GM13976 (cell line): ENCODE measurements at regions not wholly inside any gene's neighbourhood (a gene's known extent, or its start where the extent isn't known, plus 50 kb on each side); places are given as distances from the start of the nearest gene placed in this dataset.

Experiments
- DNase-seq: peaks from one replicate; pipeline ENCODE4 v3.0.0; 2012; ENCODE audit warnings: low spot score
- CTCF ChIP-seq: IDR thresholded peaks from 2 replicates; pipeline ENCODE4 v1.5.1; 2012; ENCODE audit warnings: borderline replicate concordance, mild to moderate bottlenecking; ENCODE audit not compliant: insufficient read depth; ENCODE audit errors: extremely low read depth, missing control alignments, control extremely low read depth
- in situ Hi-C: fragments of 300-500 bp; cut with MboI; formaldehyde crosslinking; loops from one replicate; pipeline ENCODE4 v1.12.0; 2022; ENCODE audit warnings: low sequenced_read_pairs, mixed read lengths, inconsistent platforms; ENCODE audit not compliant: unreplicated experiment

DNA sequence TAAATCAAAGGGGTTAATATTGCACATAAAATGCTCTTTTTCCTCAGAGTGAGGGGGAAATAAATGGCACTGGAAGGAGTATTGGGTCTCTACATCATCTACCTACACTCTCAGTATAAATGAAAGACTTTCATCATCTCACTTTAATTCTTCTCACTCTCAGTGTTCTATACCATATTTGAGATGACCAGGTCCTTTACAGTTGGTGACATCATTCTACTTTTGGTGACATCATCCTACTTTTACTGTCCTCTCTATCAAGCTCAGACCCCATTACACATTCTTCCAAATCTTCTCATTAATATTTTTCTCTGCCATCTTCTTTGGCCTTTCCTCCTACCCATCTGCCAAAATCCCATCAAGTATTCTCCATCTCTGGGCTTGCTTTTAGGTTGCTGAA, 74.6 kb upstream of the TMEM106B start:
- no peak for DNase-seq
- in situ Hi-C loops: no loop called here
- TF ChIP-seq CTCF: no peak

DNA sequence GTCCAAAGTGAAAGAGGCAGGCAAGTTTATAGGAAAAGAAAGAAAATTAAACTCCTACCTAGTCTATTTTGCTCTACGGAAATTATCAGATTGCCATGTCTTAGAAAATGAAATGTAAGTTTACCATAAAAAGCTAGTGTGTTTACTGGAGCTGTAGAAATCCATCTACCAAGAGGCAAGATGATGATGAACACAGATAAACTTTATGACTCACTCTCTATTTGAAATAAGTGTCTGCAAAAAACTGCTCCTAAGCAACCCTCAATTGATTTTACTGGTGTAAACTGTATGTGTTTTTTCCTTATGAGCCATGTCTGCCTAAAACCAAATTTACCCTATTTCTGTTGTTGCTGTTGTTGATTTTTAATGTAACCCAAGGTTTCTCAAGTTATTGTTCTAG, 73.8 kb upstream of the TMEM106B start:
- no peak for TF ChIP-seq CTCF
- no peak for DNase-seq
- in situ Hi-C loops: no loop called here

- no peak for DNase-seq
- no peak for TF ChIP-seq CTCF
- in situ Hi-C loops: no loop called here
These were observed 72.7 kb upstream of the TMEM106B start for GRCh38 chr7:12138421-12138820.

DNA sequence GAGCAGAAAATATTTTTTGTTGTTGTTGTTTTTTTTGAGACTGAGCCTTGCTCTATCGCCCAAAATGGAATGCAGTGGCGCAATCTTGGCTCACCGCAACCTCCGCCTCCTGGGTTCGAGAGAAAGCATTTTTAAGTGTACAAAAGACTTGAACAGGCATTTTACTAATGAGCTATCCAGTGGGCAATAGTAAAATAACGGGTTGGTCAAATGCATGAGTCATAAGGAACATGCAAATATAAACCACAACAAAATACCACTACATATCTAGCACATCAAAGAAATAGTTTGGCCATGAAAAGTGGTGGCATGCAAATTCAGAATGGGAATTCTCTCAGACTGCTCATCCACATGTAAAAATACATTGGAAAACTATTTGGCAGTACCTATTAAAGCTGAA, 71.7 kb upstream of the TMEM106B start:
- in situ Hi-C loops: no loop called here
- DNase-seq: no peak
- no peak for TF ChIP-seq CTCF

DNA sequence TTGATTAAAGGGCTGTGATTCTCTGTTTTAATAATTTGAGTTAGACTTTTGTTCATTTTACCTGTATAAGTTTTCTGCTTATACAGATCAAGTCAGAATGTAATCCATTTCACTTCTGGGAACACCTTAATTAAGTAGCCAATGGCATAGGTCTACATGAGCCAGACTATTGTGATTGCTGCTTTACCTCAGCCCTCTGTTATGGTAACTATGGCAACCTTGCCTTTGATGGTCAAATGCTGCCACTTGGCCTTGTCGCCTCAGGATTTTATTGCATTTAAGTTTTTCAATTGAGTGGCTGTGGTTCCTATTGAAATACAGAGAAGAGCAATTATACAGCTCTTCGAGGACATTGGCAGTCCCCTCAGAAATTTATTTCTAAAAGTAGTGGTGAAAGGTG, 64.3 kb upstream of the TMEM106B start:
- TF ChIP-seq CTCF: no peak
- in situ Hi-C loops: no loop called here
- no peak for DNase-seq

- in situ Hi-C loops: no loop called here
- no peak for DNase-seq
- TF ChIP-seq CTCF: no peak
These were observed 58.7 kb upstream of the TMEM106B start for GRCh38 chr7:12152196-12152918.
